ENCODE measurements at regions not wholly inside any gene's neighbourhood (a gene's known extent, or its start where the extent isn't known, plus 50 kb on each side); places are given as distances from the start of the nearest gene placed in this dataset.

DNA sequence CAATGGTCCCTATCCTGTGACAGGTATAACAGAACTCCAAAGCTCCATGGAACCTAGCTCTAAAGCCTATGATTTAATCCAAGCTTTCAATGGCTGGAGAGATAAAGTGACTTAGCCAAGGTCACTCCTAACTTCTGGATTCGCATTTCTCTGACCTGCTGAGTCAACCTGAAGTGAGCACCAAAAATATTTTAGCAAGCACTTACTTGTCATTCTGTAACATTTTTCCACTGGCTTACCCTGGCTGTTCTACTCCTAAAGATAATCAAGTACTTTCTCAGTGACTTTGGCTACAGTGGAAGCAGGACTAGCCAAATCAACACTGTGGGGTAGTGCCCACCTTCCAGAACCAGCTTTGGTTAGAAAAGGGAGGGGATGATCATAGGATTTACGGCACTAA, 188.3 kb downstream of the OGFRL1 start:
- WGBS (ENCODE audit: insufficient coverage): 75% methylated on average over 2 of the region's 2 CpGs
- Mint-ChIP-seq H3K4me1 (no peaks in the 10 kb centered on the region), H3K9me3 (ENCODE audit: insufficient read depth) (no peaks in the 10 kb centered on the region)

DNA sequence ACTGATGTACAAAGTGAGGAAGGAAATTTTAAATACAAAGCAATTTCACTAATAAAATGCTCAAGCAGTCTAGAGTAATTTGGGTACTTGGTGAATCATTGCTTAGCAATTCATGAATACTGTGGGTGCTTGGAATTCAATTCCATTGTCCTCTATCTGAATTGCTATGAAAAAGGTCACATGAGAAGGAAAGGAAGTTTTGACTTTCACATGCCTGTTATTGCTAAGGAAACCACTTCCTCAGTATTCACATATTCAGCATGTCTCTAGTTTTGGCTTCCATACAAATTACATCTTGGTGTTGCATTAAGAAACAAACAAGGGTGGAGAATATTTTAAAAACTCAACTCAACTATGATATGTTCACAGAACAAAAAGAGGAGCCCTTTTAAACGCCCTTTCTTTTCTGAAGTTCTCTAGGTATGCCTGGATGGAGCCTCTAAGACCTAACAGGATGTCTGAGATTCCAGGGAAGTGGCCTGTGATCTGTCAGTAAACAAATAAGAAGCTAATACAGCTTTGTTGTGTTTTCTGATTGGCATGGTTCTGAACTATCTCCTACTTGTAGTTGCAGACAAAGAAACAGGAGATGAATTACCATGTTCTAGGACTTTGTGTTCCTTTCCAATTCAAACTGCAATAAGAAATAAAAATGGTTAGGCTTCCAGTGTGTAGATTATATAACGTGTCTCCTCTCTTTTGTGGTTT, 190.4 kb downstream of the OGFRL1 start:
- Histone ChIP-seq H3K4me3 (ENCODE audit: control extremely low read depth in 1 of 5, extremely low read depth in 1 of 5, insufficient read depth in 1 of 5, low read depth in 2 of 5, low read length in 4 of 5) (no peak overlapping the region), H3K4me1 (ENCODE audit: control insufficient read depth in 2 of 2, insufficient read depth in 2 of 2, low read length in 2 of 2) (no peaks in the 10 kb centered on the region), H3K9me3 (ENCODE audit: control extremely low read depth in 1 of 3, control insufficient read depth in 2 of 3, insufficient read depth in 1 of 3, low read length in 2 of 3) (no peaks in the 10 kb centered on the region), H2AFZ (ENCODE audit: insufficient read depth, low read depth, low read length, poor library complexity, severe bottlenecking) (no peak overlapping the region), H4K20me1 (ENCODE audit: control insufficient read depth, insufficient read depth, low read length, poor library complexity, severe bottlenecking) (no peaks in the 10 kb centered on the region), H3K79me2 (ENCODE audit: control insufficient read depth, insufficient read depth, low read length) (no peaks in the 10 kb centered on the region), H3K4me2 (replicated peaks; ENCODE audit: low read depth, low read length, poor library complexity, severe bottlenecking) (no peak overlapping the region), H3K36me3 (replicated peaks in 1 of 2; ENCODE audit: control extremely low read depth in 1 of 2, control insufficient read depth in 1 of 2, extremely low read depth in 1 of 2, insufficient read depth in 2 of 2, low read length in 1 of 2) (no peaks in the 10 kb centered on the region), H3K27ac (ENCODE audit: low read length in 2 of 2) (no peak overlapping the region), H3K9ac (ENCODE audit: low read length) (no peak overlapping the region), H3K27me3 (replicated peaks in 1 of 4; ENCODE audit: control extremely low read depth in 1 of 4, control insufficient read depth in 3 of 4, insufficient read depth in 4 of 4, low read length in 3 of 4) (no peaks in the 10 kb centered on the region)
- 67% methylated on average over 1 of the region's 2 CpGs for WGBS (ENCODE audit: insufficient coverage)
- TF ChIP-seq EZH2 (IDR thresholded peaks at IDR 0.05; ENCODE audit: borderline replicate concordance, insufficient read depth, low read depth, low read length, poor library complexity, severe bottlenecking): no peak
- TF ChIP-seq CTCF (IDR thresholded peaks at IDR 0.05): no peak
- Mint-ChIP-seq H3K9me3 (ENCODE audit: insufficient read depth) (no peaks in the 10 kb centered on the region), H3K4me3 (no peak overlapping the region), H3K27me3 (peaks cover 2% of the 10 kb centered on the region), H3K27ac (no peak overlapping the region), H3K4me1 (no peaks in the 10 kb centered on the region)
- intact Hi-C loops (cut with micrococcal nuclease): no loop called here
- DNase-seq (no peak), ATAC-seq (ENCODE audit: low read depth) (no peak)
- CTCF ChIA-PET: no interaction called here
- POLR2A ChIA-PET: no interaction called here

More for the DNA sequence above, 188.3 kb downstream of the OGFRL1 start:
- ATAC-seq (ENCODE audit: low read depth) (no peak), DNase-seq (no peak)
- no peaks in the 10 kb centered on the region for H3K36me3 ChIP-seq (replicated peaks in 1 of 2; ENCODE audit: control extremely low read depth in 1 of 2, control insufficient read depth in 1 of 2, extremely low read depth in 1 of 2, insufficient read depth in 2 of 2, low read length in 1 of 2)
- H3K9ac ChIP-seq (ENCODE audit: low read length): no peak overlapping the region
- no peak for TF ChIP-seq CTCF (IDR thresholded peaks at IDR 0.05)
- TF ChIP-seq EZH2 (IDR thresholded peaks at IDR 0.05; ENCODE audit: borderline replicate concordance, insufficient read depth, low read depth, low read length, poor library complexity, severe bottlenecking): no peak
- no peaks in the 10 kb centered on the region for H3K4me1 ChIP-seq (ENCODE audit: control insufficient read depth in 2 of 2, insufficient read depth in 2 of 2, low read length in 2 of 2)
- H3K4me3 ChIP-seq (ENCODE audit: control extremely low read depth in 1 of 5, extremely low read depth in 1 of 5, insufficient read depth in 1 of 5, low read depth in 2 of 5, low read length in 4 of 5): no peak overlapping the region
- ChIA-PET CTCF (no interaction called here), POLR2A (no interaction called here)
- H3K27me3 ChIP-seq (replicated peaks in 1 of 4; ENCODE audit: control extremely low read depth in 1 of 4, control insufficient read depth in 3 of 4, insufficient read depth in 4 of 4, low read length in 3 of 4): no peaks in the 10 kb centered on the region
- H3K27me3 Mint-ChIP-seq: peaks cover 8% of the 10 kb centered on the region
- no peaks in the 10 kb centered on the region for H3K79me2 ChIP-seq (ENCODE audit: control insufficient read depth, insufficient read depth, low read length)
- H3K4me3 Mint-ChIP-seq: no peak overlapping the region
- H2AFZ ChIP-seq (ENCODE audit: insufficient read depth, low read depth, low read length, poor library complexity, severe bottlenecking): no peak overlapping the region
- intact Hi-C loops (cut with micrococcal nuclease): no loop called here
- no peaks in the 10 kb centered on the region for H3K9me3 ChIP-seq (ENCODE audit: control extremely low read depth in 1 of 3, control insufficient read depth in 2 of 3, insufficient read depth in 1 of 3, low read length in 2 of 3)
- no peaks in the 10 kb centered on the region for H4K20me1 ChIP-seq (ENCODE audit: control insufficient read depth, insufficient read depth, low read length, poor library complexity, severe bottlenecking)
- H3K27ac ChIP-seq (ENCODE audit: low read length in 2 of 2): no peak overlapping the region
- H3K27ac Mint-ChIP-seq: no peak overlapping the region
- no peak overlapping the region for H3K4me2 ChIP-seq (replicated peaks; ENCODE audit: low read depth, low read length, poor library complexity, severe bottlenecking)
